OCI-LY3 (cell line): ENCODE measurements at regions not wholly inside any gene's neighbourhood (a gene's known extent, or its start where the extent isn't known, plus 50 kb on each side); places are given as distances from the start of the nearest gene placed in this dataset.

ENCODE experiments used
- H2AFZ ChIP-seq: fragments of 200-600, 300-600 bp; shearing (Covaris generic); 2 replicates; pipeline ENCODE4 v1.6.0; 2014; ENCODE audit warnings: antibody characterized with exemption, low read depth, low read length
- H3K27ac ChIP-seq: fragments of 200-600, 300-600 bp; sonication (generic); 2 replicates; pipeline ENCODE4 v1.5.1; 2014; ENCODE audit warnings: mild to moderate bottlenecking, low read length, moderate library complexity, mixed read lengths
- H3K27me3 ChIP-seq: fragments of 200-600, 300-600 bp; sonication (generic); 2 replicates; pipeline ENCODE4 v1.6.1; 2014; ENCODE audit warnings: low read depth, low read length, mixed read lengths
- H3K36me3 ChIP-seq: fragments of 200-600, 300-600 bp; sonication (generic); replicated peaks from 2 replicates; pipeline ENCODE3; 2014; ENCODE audit warnings: low read depth, low read length, mixed read lengths
- H3K4me1 ChIP-seq: fragments of 300-600, 200-600 bp; sonication (generic); 2 replicates; pipeline ENCODE4 v1.6.1; 2014; ENCODE audit warnings: low read length, mixed read lengths
- H3K4me2 ChIP-seq: fragments of 200-600, 300-600 bp; sonication (generic); 2 replicates; pipeline ENCODE4 v1.6.1; 2014; ENCODE audit warnings: low read length, mixed read lengths
- H3K4me3 ChIP-seq: fragments of 300-600, 200-600 bp; sonication (generic); 2 replicates; pipeline ENCODE4 v1.5.1; 2014; ENCODE audit warnings: antibody characterized with exemption, mild to moderate bottlenecking, low read length, moderate library complexity
- H3K79me2 ChIP-seq: fragments of 300-600, 200-600 bp; shearing (Covaris generic); 2 replicates; pipeline ENCODE4 v1.6.1; 2014; ENCODE audit warnings: mild to moderate bottlenecking, low read length, mixed read lengths
- H3K9ac ChIP-seq: fragments of 300-600, 200-600 bp; shearing (Covaris generic); 2 replicates; pipeline ENCODE4 v1.6.0; 2014; ENCODE audit warnings: mild to moderate bottlenecking, low read length, moderate library complexity
- H3K9me3 ChIP-seq: fragments of 200-600, 300-600 bp; shearing (Covaris generic); 2 replicates; pipeline ENCODE4 v1.6.1; 2014; ENCODE audit warnings: low read length, mixed read lengths; ENCODE audit not compliant: insufficient read depth
- H4K20me1 ChIP-seq: fragments of 200-600, 300-600 bp; sonication (generic); 2 replicates; pipeline ENCODE4 v1.6.1; 2016; ENCODE audit warnings: low read length, mixed read lengths; ENCODE audit not compliant: insufficient read depth
- EZH2phosphoT487 ChIP-seq: fragments of 200-600 bp; shearing (Covaris generic); IDR thresholded peaks from 2 replicates; pipeline ENCODE4 v1.6.1; 2018; ENCODE audit warnings: antibody characterized with exemption, mixed run types, low read depth
- TF ChIP-seq, protein P1 (sequence below): fragments of 200-600, 300-600 bp; sonication (generic); IDR thresholded peaks from 2 replicates; pipeline ENCODE4 v1.5.1; 2014; ENCODE audit warnings: antibody characterized with exemption, low read length, low read depth

DNA sequence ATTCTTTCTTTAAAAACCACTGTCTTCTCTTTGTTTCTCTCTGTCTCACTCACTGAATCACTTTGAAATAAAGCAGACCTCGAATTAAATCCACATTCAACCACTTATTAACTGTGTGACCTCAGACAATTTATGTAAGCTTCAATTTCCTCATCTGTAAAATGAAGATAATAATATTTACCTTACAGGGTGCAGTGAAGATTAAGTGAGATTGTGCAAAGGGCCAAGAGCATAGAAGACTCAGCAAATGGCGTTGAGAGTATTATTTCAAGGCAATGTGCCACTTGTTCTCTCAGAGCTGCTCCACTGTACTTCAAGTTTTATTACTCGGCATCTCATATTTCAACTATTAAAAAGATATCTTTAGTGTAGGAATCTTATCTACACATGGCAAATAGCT lies 454.2 kb upstream of the HNRNPA3 start:
- Histone ChIP-seq H3K9me3 (no peaks in the 10 kb centered on the region), H3K4me1 (peaks cover 5% of the 10 kb centered on the region), H3K27me3 (0 out of 2 replicates have a peak, but pooled peaks cover 6% of the 10 kb centered on the region), H4K20me1 (no peaks in the 10 kb centered on the region), H3K79me2 (no peaks in the 10 kb centered on the region), H3K9ac (no peak overlapping the region), H3K27ac (no peak overlapping the region), H3K4me3 (no peak overlapping the region), H3K36me3 (no peaks in the 10 kb centered on the region), H2AFZ (no peak overlapping the region), H3K4me2 (no peak overlapping the region)
- TF ChIP-seq, protein P1, sequence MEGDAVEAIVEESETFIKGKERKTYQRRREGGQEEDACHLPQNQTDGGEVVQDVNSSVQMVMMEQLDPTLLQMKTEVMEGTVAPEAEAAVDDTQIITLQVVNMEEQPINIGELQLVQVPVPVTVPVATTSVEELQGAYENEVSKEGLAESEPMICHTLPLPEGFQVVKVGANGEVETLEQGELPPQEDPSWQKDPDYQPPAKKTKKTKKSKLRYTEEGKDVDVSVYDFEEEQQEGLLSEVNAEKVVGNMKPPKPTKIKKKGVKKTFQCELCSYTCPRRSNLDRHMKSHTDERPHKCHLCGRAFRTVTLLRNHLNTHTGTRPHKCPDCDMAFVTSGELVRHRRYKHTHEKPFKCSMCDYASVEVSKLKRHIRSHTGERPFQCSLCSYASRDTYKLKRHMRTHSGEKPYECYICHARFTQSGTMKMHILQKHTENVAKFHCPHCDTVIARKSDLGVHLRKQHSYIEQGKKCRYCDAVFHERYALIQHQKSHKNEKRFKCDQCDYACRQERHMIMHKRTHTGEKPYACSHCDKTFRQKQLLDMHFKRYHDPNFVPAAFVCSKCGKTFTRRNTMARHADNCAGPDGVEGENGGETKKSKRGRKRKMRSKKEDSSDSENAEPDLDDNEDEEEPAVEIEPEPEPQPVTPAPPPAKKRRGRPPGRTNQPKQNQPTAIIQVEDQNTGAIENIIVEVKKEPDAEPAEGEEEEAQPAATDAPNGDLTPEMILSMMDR, result no peak
- TF ChIP-seq EZH2phosphoT487, result no peak

DNA sequence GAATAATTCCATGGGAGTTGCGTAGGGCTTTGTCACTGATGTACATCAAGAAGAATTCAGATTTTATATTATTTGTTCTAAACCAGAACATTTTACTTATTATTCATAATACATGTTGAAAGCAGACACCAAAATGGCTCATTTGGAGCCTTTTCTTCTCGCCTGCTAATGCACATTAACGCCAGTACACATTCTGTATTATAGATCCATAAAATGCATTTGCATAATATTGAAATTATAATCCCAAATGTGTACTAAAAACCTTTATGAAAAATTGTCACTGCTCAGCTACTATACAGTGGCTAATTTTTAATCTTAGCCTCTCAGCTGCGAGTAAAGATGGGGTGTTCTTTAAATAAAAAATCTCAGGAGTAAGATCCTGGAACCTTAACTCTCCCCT lies 452.2 kb upstream of the HNRNPA3 start:
- Histone ChIP-seq H3K4me1 (peaks cover 25% of the 10 kb centered on the region), H3K9ac (no peak overlapping the region), H3K36me3 (no peaks in the 10 kb centered on the region), H3K27ac (no peak overlapping the region), H3K27me3 (0 out of 2 replicates have a peak, but pooled peaks cover 6% of the 10 kb centered on the region), H4K20me1 (no peaks in the 10 kb centered on the region), H3K4me3 (no peak overlapping the region), H3K79me2 (no peaks in the 10 kb centered on the region), H2AFZ (no peak overlapping the region), H3K4me2 (no peak overlapping the region), H3K9me3 (no peaks in the 10 kb centered on the region)
- no peak for TF ChIP-seq EZH2phosphoT487
- TF ChIP-seq, protein P1, result no peak

DNA sequence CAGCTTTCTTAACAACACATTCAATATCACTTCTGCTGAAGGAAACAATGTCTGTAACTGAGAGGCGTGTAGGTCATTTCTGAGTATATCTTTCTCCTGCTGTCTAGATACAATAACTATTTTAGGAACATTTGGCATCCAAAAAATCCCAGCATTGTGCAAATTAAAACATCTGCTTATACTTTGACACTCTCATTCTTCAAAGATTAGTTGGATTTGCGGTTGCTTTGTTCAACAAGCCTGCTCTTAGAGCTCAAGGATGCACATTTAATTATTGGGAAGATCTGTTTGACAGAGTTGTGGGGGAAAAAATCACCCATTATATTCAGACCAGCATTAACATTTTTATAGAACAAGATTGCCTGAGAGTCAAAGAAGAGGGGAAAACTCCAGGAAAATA lies 449.5 kb upstream of the HNRNPA3 start:
- no peak overlapping the region for H3K4me3 ChIP-seq
- no peak overlapping the region for H3K9ac ChIP-seq
- no peak overlapping the region for H3K27ac ChIP-seq
- 0 out of 2 replicates have a peak, but pooled peaks cover 6% of the 10 kb centered on the region for H3K27me3 ChIP-seq
- H3K36me3 ChIP-seq, result no peaks in the 10 kb centered on the region
- no peaks in the 10 kb centered on the region for H3K9me3 ChIP-seq
- TF ChIP-seq, protein P1, result no peak
- no peak for TF ChIP-seq EZH2phosphoT487
- no peak overlapping the region for H2AFZ ChIP-seq
- peaks cover 41% of the 10 kb centered on the region for H3K4me1 ChIP-seq
- H4K20me1 ChIP-seq, result no peaks in the 10 kb centered on the region
- no peak overlapping the region for H3K4me2 ChIP-seq
- no peaks in the 10 kb centered on the region for H3K79me2 ChIP-seq

DNA sequence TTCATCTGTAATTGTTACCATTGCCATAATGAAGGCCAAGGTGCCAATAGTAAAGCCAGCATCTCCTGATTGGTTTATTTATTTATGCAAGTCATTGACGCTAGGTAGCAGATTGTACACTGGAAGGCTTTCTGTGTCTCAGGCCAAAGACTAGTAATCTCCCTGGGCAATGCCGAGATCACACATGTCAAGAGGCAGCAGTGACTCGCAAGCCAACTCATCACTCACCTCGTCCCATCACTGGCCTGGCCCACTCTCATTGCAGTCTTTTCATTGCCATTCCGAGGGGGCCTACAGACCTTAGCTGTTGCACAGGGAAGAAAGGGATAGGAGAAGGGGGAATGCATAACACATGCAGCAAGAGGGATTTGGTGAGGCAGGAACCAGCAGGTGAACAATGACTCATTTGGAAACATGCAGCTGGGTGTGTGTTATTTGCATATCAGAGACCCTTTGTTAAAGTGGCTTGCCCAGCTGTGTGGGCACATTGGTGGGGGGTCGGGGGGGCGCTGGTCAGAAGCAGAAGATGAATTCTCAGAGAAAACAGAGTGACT lies 448.7 kb upstream of the HNRNPA3 start:
- H3K9me3 ChIP-seq, result no peaks in the 10 kb centered on the region
- H3K4me2 ChIP-seq, result peak overlapping the region; percentile 58
- peak overlapping the region; percentile 21 for H3K4me3 ChIP-seq
- H3K27me3 ChIP-seq, result 0 out of 2 replicates have a peak, but pooled peaks cover 4% of the 10 kb centered on the region
- no peaks in the 10 kb centered on the region for H3K79me2 ChIP-seq
- H3K27ac ChIP-seq, result no peak overlapping the region
- TF ChIP-seq EZH2phosphoT487, result no peak
- TF ChIP-seq, protein P1, result no peak
- H3K4me1 ChIP-seq, result peaks cover 44% of the 10 kb centered on the region
- no peaks in the 10 kb centered on the region for H4K20me1 ChIP-seq
- H3K36me3 ChIP-seq, result no peaks in the 10 kb centered on the region
- H2AFZ ChIP-seq, result no peak overlapping the region
- no peak overlapping the region for H3K9ac ChIP-seq
